GM21786 (cell line): ENCODE measurements at regions not wholly inside any gene's neighbourhood (a gene's known extent, or its start where the extent isn't known, plus 50 kb on each side); places are given as distances from the start of the nearest gene placed in this dataset.
"Not testable (repeated sequence)": the region's sequence is repeated elsewhere in the genome, so short reads cannot be mapped to it uniquely, and the experiment has no call there.

Source experiments
- ATAC-seq: cut with Tn5 transposase; IDR thresholded peaks from one replicate; pipeline ENCODE4 v1.9.1; 2021; ENCODE audit not compliant: unreplicated experiment

DNA sequence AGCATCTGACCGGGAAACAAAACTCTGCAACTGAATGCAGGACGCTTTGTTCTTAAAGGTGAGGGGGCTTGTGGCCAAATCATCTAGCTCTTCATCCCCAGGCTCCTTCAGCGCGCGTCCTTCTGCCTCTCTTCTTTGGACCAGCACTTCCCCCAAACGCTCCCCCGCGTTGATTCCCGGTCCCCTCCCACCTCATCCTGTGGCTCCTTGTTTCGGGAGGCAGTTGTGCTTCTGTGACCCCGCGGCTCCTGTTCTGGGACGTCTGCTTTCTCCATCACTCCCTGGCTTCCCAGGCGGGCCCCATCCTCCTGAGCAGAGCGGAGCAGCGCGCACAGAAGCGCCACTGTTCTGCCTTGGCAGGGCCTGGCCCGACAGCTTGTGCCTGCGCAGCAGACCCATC lies 109.7 kb upstream of the ZNG1E start:
- ATAC-seq: not testable (repeated sequence)

DNA sequence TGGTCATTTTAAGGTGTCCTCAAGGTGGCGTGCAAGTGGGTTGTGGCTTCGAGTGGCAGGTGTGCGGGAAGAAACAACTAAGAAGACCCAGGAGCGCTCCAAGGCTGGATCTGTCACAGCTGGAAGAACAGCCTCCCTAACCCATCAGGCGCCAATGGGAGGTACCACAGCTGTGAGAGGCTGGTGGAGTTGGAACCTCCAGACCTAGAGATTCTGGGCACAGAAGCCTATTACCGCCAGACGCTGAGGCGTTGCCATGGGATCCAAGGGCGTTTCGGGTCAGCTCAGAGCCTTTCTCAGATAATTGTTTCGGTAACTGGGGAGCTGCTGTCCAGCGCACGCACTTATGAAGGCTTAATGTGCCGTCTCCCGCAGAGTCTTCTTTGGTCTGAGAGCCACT lies 156.7 kb upstream of the ZNG1E start:
- ATAC-seq: not testable (repeated sequence)

DNA sequence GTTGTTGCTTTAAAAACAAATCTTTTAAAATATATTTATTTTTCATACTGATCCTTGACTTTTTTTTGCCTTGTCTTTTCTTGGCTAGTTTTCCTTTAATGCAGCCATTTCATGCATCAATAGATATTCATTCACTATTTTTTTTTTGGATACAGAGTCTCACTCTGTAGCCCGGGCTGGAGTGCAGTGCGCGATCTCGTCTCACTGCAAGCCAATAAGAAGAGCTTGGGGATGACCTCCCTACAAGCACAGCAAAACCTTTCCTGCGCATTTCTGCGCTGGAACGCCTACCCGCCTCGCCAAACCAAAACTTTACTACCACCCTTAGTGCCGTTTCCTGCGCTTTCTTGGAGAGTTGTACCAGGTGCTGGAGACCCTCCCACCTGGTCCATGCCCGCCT lies 161.3 kb upstream of the ZNG1E start:
- ATAC-seq: not testable (repeated sequence)

DNA sequence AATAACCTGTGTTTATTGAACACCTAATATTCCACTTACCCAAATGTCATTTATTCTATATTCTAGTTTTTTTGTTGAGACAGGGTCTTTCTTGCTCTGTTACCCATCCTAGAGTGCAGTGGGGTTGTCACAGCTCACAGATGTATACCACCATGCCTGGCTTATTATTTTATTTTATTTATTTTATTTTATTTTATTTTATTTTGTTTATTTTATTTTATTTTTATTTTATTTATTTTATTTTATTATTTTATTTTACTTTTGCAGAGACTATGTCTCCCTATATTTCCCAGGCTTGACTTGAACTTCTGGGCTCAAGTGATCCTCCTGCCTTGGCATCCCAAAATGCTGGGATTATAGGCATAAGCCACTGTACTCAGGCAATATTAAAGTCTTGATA lies 167.8 kb upstream of the ZNG1E start:
- not testable (repeated sequence) for ATAC-seq

DNA sequence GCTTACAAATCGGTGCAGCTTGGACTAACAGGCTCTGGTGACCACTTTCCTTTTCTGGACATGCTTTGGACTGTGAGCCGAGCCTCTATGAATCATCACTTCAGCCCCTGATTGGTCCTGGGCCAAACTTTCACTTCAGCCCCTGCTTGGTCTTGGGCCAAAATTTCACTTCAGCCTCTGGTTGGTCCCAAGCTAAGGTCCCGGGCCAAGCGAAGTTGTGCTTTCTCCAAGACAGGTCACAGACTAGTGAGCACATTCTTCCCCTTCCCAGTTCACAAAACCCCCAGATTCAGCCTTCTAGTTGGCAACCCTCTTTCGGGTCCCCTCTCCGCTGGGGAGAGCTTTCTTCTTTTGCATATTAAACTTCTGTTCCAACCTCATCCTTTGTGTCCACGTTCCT lies 171.0 kb upstream of the ZNG1E start:
- ATAC-seq: not testable (repeated sequence)

DNA sequence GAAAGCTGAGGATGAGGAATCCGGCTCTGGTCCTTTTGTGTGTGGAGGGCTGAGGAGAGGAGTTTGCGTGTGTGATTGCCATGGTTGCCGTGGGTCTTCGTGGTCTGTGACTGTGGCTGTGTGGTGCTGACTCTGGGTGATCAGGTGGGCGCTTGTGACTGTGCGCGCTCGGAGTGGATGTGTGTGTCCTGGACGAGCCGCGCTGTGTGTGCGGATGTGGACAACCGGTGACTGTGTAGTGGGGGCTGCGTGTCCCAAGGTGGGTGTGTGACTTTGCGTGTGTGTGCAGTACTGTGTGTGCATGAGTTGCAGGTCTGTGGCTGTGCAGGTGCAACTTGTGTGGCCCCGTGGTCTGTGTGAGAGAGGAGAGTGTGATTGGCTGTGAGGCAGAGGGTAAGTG lies 172.0 kb upstream of the ZNG1E start:
- ATAC-seq: not testable (repeated sequence)

DNA sequence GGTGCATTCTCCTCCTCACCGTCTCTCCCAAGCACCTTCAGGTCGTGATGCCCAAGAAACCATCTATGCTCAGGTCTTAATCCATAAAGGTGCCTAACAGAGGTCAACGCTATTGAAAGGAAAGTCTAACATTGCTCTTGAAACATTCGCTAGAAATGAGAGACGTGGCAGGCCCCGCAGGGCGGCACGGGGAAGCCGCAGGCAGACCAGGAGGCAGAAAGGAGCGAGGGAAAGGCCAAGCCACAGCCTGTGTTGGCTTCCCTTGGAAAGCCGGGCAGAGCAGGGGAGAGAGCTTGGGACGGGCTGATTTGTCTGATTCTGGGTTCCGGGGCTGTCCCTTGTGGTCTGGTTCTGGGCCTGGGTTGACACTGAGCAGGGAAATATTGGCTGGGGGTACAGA lies 192.8 kb upstream of the ZNG1E start:
- ATAC-seq: not testable (repeated sequence)

DNA sequence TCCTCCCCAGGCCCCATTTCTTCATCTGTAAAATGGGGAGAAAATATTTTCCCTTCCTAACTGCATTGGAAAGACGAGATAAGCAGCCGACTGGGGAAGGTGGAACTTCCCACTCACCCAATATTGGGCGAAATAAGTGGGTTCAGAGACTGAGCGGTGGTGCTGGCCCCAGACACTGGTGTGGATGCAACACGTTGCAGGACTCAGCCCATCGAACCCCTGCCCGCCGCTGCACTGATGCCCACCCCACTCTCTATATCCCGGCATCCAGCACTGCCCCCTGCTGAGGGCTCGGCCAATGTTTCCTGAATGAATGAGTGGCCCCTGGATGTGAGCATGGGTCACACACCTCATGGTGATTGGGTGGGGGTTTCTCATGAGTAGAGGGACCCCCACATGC lies 194.4 kb upstream of the ZNG1E start:
- ATAC-seq: not testable (repeated sequence)

DNA sequence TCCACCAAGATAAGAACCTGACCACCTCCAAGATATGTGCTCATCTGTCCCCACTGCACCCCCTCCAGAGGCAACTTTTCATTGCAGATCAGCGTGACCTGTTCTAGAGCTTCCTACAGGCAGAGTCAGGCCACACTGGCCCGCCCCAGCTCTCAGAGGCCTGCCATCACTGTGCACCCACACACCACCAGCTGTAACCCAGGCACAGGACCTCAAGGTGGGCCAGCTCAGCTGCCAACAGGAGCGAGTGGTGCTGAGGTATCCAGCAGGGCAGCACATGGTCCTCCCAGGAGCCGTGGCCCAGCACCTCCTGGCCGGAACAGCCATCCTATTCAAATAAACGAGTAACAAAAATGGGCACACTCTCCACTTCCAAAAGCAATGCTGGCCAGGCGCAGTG lies 189.9 kb upstream of the FOXD4L5 start:
- ATAC-seq: not testable (repeated sequence)

DNA sequence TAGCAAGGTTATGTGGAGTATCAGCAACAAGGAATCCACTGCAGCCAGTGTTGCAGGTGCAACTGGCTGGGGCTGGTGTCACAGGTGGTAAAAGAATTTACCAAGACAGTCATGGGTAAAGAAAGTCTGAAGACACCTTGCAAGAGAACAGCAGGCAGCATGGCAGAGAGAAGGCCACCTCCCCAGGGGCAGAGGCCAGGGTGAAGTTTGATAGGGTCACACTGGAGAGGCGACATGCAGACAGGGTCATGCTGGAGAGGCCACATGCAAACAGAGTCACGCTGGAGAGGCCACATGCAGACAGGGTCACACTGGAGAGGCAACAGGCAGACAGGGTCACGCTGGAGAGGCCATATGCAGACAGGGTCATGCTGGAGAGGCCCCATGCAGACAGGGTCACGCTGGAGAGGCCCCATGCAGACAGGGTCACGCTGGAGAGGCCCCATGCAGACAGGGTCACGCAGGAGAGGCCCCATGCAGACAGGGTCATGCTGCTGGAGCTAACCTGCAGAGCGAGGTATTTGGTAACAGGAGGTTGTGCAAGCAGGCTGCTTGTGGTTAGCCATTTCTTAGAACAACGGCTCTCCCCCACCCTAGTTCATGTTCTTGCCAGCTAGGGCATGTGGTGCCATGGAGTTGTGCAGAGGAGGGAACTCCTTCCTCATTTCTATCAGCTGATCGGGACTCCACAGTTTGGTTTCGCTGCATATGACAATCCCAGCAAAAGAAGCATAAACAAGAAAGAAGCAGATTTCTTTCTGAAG lies 188.2 kb upstream of the FOXD4L5 start:
- ATAC-seq: not testable (repeated sequence)

DNA sequence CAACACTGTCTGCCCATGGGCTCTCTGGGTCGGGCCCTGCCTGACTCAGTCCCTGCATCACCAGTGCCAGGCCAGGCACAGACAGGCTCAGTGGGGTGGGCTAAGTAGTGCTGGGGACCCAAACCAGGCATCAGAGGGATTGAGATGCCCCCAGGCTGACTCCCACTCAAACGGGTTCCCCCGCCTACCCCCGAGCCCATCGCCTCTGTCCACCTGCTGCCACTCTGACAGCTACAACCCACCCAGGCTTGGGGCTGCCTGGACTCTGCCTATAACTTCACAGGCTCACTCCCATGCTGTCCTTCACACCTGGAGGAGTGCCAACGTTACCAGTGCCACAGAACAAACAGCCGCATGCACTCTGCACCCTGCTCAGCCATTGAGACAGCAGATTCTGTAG lies 186.1 kb upstream of the FOXD4L5 start:
- ATAC-seq: not testable (repeated sequence)

DNA sequence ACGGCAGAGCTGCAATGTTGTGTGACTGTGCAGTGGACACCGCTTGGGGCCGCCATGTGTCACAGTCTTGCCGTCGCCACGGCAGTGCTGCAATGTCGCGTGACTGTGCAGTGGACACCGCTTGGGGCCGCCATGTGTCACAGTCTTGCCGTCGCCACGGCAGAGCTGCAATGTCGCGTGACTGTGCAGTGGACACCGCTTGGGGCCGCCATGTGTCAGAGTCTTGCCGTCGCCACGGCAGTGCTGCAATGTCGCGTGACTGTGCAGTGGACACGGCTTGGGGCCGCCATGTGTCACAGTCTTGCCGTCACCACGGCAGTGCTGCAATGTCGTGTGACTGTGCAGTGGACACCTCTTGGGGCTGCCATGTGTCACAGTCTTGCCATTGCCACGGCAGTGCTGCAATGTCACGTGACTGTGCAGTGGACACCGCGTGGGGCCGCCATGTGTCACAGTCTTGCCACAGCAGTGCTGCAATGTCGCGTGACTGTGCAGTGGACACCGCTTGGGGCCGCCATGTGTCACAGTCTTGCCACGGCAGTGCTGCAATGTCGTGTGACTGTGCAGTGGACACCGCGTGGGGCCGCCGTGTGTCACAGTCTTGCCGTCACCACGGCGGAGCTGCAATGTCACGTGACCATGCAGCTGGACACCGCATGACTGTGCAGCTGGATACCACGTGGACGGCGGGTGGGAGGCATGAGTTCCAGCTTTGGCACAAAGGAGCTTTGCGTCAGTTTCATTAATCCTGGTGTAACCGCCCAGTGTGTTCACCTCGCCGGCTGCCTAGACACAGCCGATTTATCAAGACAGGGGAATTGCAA lies 182.1 kb upstream of the FOXD4L5 start:
- not testable (repeated sequence) for ATAC-seq

DNA sequence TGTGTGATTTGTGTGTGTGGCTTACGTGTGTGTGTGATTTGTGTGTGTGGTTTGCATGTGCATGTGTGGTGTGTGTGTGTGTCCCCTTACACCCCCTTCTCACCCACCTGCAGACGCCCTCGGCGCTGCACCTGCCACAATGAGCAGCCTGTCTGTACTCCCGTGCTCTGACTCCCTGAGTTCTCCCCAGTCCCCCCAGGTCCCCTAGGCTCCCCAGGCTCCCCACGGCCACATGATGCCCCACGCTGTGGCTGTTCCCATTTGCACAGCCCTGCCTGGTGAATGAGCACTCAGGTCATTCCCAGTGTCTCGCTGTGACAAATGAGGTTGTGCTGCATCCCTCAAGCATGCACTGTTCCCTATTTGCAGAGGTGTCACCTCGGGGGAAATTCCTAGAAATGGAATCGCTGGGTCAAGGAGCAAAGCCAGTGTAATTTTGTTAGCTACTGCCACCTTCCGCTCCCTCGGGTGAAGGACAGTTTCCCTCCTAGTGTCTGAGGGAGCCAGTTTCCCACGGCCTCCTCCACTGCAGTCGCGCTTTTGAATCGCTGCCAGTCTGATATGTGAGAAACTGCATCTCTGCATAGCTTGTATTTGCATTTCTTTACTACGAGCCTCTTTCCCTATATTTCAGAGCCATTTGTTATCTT lies 180.4 kb upstream of the FOXD4L5 start:
- not testable (repeated sequence) for ATAC-seq

DNA sequence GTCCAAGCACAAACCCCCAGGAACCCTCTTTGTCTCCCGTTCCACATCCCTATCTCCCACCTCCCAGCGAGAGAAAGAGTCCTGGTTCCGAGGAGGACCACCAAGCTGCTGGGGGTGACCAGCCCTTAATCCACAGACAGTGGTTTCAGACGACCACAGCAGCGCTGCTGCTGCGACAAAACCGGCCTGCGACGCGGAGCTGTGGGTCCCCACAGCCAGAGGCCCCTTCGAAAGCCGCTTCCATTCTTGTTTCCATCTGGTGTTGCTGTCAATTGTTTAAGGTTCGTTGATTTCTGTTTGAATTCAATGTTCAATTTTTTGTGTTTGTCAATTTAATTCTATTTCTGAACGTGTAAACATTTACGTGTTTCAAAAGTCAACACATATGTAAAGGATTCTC lies 177.5 kb upstream of the FOXD4L5 start:
- ATAC-seq: not testable (repeated sequence)

DNA sequence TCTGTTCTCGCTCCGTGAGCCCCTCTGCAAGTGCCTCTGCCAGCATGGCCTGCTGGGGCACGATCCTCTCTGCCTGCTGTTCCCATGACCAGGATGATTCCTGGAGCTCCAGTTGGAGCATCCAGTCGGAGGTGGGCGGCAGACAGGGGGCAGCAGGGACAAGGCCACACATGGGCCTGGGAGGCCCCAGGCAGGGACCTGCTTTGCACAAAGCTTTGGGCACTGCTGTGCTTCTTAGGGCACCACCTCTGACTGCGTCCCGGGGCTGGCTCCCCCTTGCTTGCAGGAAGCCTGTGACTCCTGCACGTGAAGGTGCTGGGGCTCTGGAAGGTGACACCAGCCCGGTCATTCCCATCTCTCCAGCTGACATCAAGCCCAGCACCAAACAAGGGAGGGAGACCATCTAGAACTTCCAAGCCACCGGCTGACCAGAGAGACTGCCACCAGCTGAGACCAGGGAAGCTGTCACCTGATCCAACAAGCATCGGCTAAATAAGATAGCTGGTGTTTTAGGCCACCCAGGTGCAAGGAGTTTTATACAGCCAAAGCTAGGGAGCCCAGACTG lies 174.8 kb upstream of the FOXD4L5 start:
- ATAC-seq: no peak

DNA sequence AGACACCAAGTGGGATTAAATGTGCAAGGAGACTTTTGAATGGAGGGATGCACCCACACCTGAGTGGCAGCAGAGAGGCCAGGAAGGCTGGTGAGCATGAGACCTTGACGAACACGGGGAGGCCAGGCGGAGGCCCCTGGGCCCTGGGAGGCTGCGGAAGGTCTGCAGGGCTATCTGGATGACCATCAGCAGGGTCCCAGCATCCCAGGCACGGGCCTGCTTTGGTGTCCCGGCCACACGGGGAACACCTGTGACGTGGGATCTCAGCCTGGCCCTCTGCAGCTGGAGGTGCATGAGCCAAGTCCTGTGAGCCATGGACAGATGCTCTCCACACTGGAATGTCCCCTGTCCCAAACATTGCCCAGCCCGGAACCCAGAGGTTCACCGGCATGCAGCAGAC lies 174.0 kb upstream of the FOXD4L5 start:
- ATAC-seq: no peak

DNA sequence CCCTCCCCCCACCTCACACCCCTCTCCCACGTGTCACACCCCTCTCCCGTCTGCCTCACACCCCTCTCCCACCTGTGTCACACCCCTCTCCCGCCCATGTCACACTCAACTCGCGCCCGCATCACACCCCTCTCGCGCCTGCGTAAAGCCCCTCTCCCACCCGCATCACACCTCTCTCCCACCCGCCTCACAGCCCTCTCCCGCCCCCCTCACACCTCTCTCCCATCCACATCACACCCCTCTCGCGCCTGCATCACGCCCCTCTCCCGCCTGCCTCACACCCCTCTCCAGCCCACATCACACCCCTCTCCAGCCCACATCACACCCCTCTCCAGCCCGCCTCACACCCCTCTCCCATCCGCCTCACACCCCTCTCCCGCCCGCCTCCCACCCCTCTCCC lies 173.5 kb upstream of the FOXD4L5 start:
- no peak for ATAC-seq

DNA sequence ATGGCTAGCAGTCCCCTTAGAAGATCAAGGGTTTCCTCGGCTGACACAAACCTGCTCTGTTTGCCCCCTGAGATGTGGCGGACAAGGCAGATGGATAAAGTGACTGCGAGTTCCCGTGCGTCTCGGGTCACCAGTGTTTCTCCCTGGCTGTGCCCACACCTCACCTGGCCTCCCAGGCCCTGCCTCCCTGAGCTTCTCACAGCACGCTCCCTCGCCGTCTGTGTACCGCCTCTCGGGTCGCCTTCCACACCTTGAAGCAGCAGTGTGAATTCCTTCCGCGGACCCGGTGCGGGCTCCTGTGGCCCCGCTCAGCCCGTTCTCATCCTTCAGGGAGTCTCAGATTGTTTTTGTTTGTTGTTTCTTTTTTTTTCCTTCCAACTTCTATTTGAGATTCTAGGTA lies 172.0 kb upstream of the FOXD4L5 start:
- ATAC-seq: not testable (repeated sequence)

DNA sequence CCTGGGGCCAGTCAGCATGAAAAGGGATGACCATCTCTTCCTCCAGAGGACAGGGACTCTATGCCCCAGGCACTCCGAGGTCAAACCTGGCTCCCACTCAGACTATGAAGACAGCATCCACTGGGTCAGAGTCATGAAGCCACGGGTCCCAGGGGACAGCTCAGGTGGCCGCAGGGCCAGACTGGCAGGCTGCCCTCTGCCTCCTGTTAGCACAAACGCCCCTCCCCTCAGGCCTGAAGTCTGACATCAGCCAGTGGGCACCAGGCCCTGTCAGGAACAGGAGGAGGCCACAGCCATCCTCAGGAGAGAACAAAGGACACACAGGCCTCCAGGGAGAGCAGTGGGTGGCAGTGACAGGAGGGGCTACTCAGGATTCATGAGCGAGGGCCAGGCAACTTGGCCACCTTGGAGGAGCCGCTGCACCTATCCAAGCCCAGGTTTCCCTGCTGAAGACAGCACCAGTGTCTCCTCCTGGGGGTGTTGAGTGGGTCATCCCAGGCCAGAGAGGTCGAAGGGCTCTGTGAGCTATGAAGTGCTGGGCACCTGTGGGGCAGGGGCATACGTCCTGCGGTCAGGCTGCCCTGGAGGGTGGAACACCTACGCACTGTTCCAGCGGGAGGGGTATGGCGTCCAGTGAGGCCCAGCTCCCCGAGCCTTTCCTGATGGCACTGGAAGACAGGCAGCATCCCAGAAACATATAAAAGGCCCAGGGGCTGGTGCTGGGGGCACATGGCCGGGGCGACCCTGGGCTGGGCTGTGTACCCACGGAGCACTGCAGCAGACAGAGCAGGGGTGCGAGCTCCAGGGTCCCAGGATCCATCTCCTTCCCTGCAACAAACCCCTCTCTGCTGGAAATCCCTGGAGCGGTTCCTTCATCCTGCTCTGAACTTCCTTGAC lies 171.0 kb upstream of the FOXD4L5 start:
- ATAC-seq: not testable (repeated sequence)

DNA sequence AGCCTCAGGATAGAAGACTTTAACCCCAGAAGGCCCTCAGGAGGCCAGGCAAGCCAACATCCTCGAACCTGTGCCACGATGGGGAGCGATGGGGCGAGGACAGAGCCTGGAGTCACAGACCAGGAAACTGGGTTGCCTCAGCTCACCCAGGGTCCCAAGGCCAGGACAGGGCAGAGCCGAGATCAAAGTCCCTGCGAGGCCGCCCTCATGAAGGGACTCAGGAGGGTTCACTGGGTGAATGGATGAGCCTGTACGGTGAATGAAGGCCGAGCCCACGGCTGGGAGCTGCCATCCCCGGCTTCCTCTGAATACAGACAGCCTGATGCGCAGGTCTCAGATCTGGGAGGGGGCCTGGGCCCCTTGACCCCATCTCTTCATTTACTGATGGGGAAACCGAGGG lies 170.1 kb upstream of the FOXD4L5 start:
- not testable (repeated sequence) for ATAC-seq
